K562 (cell line): ENCODE measurements at regions not wholly inside any gene's neighbourhood (a gene's known extent, or its start where the extent isn't known, plus 50 kb on each side); places are given as distances from the start of the nearest gene placed in this dataset.

Source experiments
- ATAC-seq: fragments of 200-7000 bp; cut with Tn5 transposase; 3 replicates; pipeline ENCODE4 v1.9.1; 2020; ENCODE audit warnings: moderate library complexity
- BruUV-seq: library from RNA; stranded (reverse); fragments of 400-500 nt; replicated peaks from 2 replicates; lab custom pipeline; 2021; lab: Mats Ljungman, UMichigan
- CTCF ChIA-PET: fragments of 300-600 bp; formaldehyde crosslinking; extraction: SDS; loops from one replicate; lab custom pipeline; 2021; ENCODE audit warnings: low intra/inter-chr PET ratio; lab: Yijun Ruan, JAX
- POLR2A ChIA-PET: fragments of 300-600, 350-650 bp; sonication (Branson Sonifier 250); formaldehyde crosslinking; extraction: SDS; loops from one replicate; lab custom pipeline; 2021; ENCODE audit warnings: antibody characterized with exemption, inconsistent platforms; lab: Yijun Ruan, JAX
- DNase-seq, 4 experiments: peaks; one replicate each; pipeline versions ENCODE4 v3.0.0 to v3.0.0-alpha.2; 2011 to 2018; ENCODE audit warnings: low spot score in 3 of 4, mixed read lengths in 3 of 4; ENCODE audit errors: extremely low read depth in 1 of 4
- FAIRE-seq: peaks from 2 replicates; lab custom pipeline; 2011; peaks lifted over from hg19 to GRCh38; lab: Jason Lieb, UNC
- H2AFZ ChIP-seq: 2 replicates; pipeline ENCODE4 v1.6.0; 2011; ENCODE audit warnings: low read depth, low read length, control low read depth, inconsistent platforms
- H3K27ac ChIP-seq: fragments of 200-600 bp; 3 replicates; pipeline ENCODE4 v1.8.0; 2011; ENCODE audit warnings: low read depth, mild to moderate bottlenecking, control low read depth, inconsistent platforms, low read length, moderate library complexity, mixed read lengths; ENCODE audit errors: extremely low read depth
- H3K27me3 ChIP-seq, 2 experiments: fragments of 300-600 bp in 1 of 2; 2 replicates in 1 of 2; 3 replicates in 1 of 2; pipeline versions ENCODE4 v1.6.0 to v1.8.0; 2011; ENCODE audit warnings: inconsistent platforms in 2 of 2, low read length in 2 of 2, mild to moderate bottlenecking in 1 of 2, mixed read lengths in 1 of 2, moderate library complexity in 1 of 2; ENCODE audit not compliant: control insufficient read depth in 2 of 2, insufficient read depth in 2 of 2
- H3K36me3 ChIP-seq: fragments of 300-600 bp; 3 replicates; pipeline ENCODE4 v1.8.0; 2011; ENCODE audit warnings: mild to moderate bottlenecking, low read length, inconsistent platforms; ENCODE audit not compliant: control insufficient read depth, insufficient read depth
- H3K4me1 ChIP-seq, 2 experiments: fragments of 200-600 bp in 1 of 2; replicated peaks in 1 of 2; 2 replicates in 1 of 2; 3 replicates in 1 of 2; pipeline versions ENCODE4 v1.5.1 to v1.8.0; 2011; ENCODE audit warnings: inconsistent platforms in 2 of 2, low read length in 2 of 2, mild to moderate bottlenecking in 1 of 2, mixed read lengths in 1 of 2, moderate library complexity in 1 of 2; ENCODE audit not compliant: control insufficient read depth in 2 of 2, insufficient read depth in 2 of 2
- H3K4me2 ChIP-seq: 2 replicates; pipeline ENCODE4 v1.6.1; 2011; ENCODE audit warnings: low read length, control low read depth, inconsistent platforms, mixed read lengths; ENCODE audit not compliant: insufficient read depth
- H3K4me3 ChIP-seq: fragments of 200-600 bp; sonication (generic), shearing (Covaris generic); 2 replicates; pipeline ENCODE4 v1.5.1; 2016; ENCODE audit warnings: control low read depth, inconsistent platforms
- H3K79me2 ChIP-seq: fragments of 200-600 bp; 3 replicates; pipeline ENCODE4 v1.8.0; 2011; ENCODE audit warnings: low read length, inconsistent platforms; ENCODE audit not compliant: control insufficient read depth, insufficient read depth
- H3K9ac ChIP-seq, 2 experiments: 2 replicates each; pipeline versions ENCODE4 v1.6.0 to v1.6.1; 2011; ENCODE audit warnings: low read depth in 2 of 2, low read length in 2 of 2, control low read depth in 1 of 2, inconsistent platforms in 1 of 2, mild to moderate bottlenecking in 1 of 2, mixed read lengths in 1 of 2; ENCODE audit not compliant: insufficient read depth in 1 of 2
- H3K9me1 ChIP-seq: one replicate; pipeline ENCODE4 v1.6.0; 2011; ENCODE audit warnings: inconsistent platforms, mild to moderate bottlenecking, low read length, moderate library complexity; ENCODE audit not compliant: control insufficient read depth, insufficient read depth
- H3K9me3 ChIP-seq: replicated peaks from 2 replicates; pipeline ENCODE4 v1.5.1; 2011; ENCODE audit warnings: low read depth, low read length, inconsistent platforms; ENCODE audit not compliant: control insufficient read depth, insufficient read depth
- H4K20me1 ChIP-seq: replicated peaks from 2 replicates; pipeline ENCODE4 v1.6.1; 2011; ENCODE audit warnings: low read length, inconsistent platforms, mixed read lengths; ENCODE audit not compliant: control insufficient read depth, insufficient read depth
- MAFF ChIP-seq: IDR thresholded peaks from 2 replicates; pipeline ENCODE4 v1.6.1; 2012; ENCODE audit warnings: low read length, improper control_type of control experiment
- MAFK ChIP-seq: IDR thresholded peaks from 2 replicates; pipeline ENCODE4 v1.6.1; 2011; ENCODE audit warnings: low read length, improper control_type of control experiment
- TCF3 ChIP-seq: sonication (generic); formaldehyde crosslinking; IDR thresholded peaks from 2 replicates; pipeline ENCODE4 v1.4.0; 2020; ENCODE audit warnings: mild to moderate bottlenecking, missing genetic modification reagents
- TCFL5 ChIP-seq: fragments of 250-450 bp; sonication (Bioruptor Pico); conservative IDR thresholded peaks from 2 replicates; pipeline ENCODE4 v1.6.1; 2021; ENCODE audit warnings: mild to moderate bottlenecking, moderate library complexity, matching md5 sums
- ZBTB5 ChIP-seq: fragments of 450-650 bp; IDR thresholded peaks from 2 replicates; pipeline ENCODE4 v1.6.1; 2017; ENCODE audit warnings: antibody characterized with exemption
- whole genome bisulfite sequencing: fragments of 100-300 bp; shearing (Covaris generic); methylation state at CpG from one replicate; pipeline ENCODE4 v1.1.6; 2016; ENCODE audit warnings: low coverage, mixed read lengths; ENCODE audit not compliant: insufficient coverage; ENCODE audit errors: missing lambda C conversion rate; 5-methylcytosine and 5-hydroxymethylcytosine counted together
- in situ Hi-C: fragments of 300-500 bp; cut with MboI; formaldehyde crosslinking; loops from 4 replicates; pipeline ENCODE4 v1.15.0; 2018; ENCODE audit warnings: inconsistent platforms, mixed read lengths
- intact Hi-C: fragments of 100-400 bp; cut with micrococcal nuclease; formaldehyde crosslinking; loops from 2 replicates; pipeline ENCODE4 v1.14.2; 2022
- TF ChIP-seq, protein P1 (sequence below): fragments of 450-650 bp; IDR thresholded peaks from 2 replicates; pipeline ENCODE4 v1.7.0; 2016; ENCODE audit warnings: borderline replicate concordance

DNA sequence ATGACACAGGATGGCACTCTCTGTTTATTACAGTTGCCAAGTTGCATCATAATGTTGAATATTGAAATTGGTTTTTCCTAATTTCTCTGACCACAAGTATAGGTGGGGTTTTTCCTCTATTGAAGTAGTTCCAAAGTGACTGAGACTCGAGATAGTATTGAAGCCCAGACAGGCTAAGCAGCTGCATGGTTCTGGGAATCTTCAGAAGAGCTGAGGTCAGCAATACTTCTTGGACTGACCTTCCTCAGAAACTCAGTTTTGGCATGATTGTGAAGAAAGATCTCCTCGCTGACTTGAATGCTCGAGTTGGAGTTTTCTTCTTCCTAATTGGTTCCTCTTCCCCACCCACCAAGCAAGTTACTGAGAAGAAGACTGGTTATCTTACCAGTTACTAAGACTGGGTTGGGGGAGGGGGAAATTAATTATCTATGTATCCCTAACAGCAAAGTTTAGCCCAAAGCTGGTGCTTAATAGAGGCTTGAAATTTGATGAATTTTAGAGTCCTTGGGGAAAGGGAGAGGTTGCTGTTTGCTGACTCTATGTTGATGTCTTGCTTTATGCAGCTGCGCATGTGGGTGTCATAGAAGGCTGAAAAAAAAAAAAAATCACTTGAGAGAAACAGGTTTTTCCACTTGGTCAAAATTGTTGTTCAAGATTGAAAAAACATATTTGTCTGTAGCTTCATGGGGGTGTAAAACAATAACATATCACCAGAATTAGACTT, 91.1 kb downstream of the P2RY10 start:
- ChIA-PET CTCF (interaction anchor here (0.6 kb wide), 1 partner anchor 1568 kb away, joined by 3 read pairs; no protein-coding TSS in a partner anchor), POLR2A (no interaction called here)
- no peak for DNase-seq
- Histone ChIP-seq H3K36me3 (no peaks in the 10 kb centered on the region), H3K9me1 (no peaks in the 10 kb centered on the region), H3K4me2 (no peak overlapping the region), H3K4me1 (no peaks in the 10 kb centered on the region), H2AFZ (no peak overlapping the region), H3K9me3 (no peaks in the 10 kb centered on the region), H3K27ac (no peak overlapping the region), H3K9ac (no peak overlapping the region), H3K79me2 (no peaks in the 10 kb centered on the region), H4K20me1 (no peaks in the 10 kb centered on the region), H3K27me3 (no peaks in the 10 kb centered on the region), H3K4me3 (no peak overlapping the region)
- no TSS peak for BruUV-seq
- ATAC-seq: no peak
- WGBS: 8% methylated on average over 3 of the region's 4 CpGs
- TF ChIP-seq MAFK (0 out of 2 replicates have a peak, but pooled peaks have one; percentile 36), ZBTB5 (no peak), TCFL5 (CRISPR knock-in tag) (no peak), TCF3 (no peak), MAFF (peak; percentile 53)
- TF ChIP-seq, protein P1, sequence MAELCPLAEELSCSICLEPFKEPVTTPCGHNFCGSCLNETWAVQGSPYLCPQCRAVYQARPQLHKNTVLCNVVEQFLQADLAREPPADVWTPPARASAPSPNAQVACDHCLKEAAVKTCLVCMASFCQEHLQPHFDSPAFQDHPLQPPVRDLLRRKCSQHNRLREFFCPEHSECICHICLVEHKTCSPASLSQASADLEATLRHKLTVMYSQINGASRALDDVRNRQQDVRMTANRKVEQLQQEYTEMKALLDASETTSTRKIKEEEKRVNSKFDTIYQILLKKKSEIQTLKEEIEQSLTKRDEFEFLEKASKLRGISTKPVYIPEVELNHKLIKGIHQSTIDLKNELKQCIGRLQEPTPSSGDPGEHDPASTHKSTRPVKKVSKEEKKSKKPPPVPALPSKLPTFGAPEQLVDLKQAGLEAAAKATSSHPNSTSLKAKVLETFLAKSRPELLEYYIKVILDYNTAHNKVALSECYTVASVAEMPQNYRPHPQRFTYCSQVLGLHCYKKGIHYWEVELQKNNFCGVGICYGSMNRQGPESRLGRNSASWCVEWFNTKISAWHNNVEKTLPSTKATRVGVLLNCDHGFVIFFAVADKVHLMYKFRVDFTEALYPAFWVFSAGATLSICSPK: no peak
- intact Hi-C loops: no loop called here
- FAIRE-seq: no peak
- in situ Hi-C loops: no loop called here
